GM18507 (cell line): ENCODE measurements at regions not wholly inside any gene's neighbourhood (a gene's known extent, or its start where the extent isn't known, plus 50 kb on each side); places are given as distances from the start of the nearest gene placed in this dataset.
"Not testable (repeated sequence)": the region's sequence is repeated elsewhere in the genome, so short reads cannot be mapped to it uniquely, and the experiment has no call there.

Experiments used
- DNase-seq: peaks from one replicate; pipeline ENCODE4 v3.0.0; 2011; ENCODE audit warnings: low read depth; ENCODE audit not compliant: insufficient read length; ENCODE audit errors: extremely low spot score
- FAIRE-seq: peaks from 2 replicates; lab custom pipeline; 2011; peaks lifted over from hg19 to GRCh38; lab: Jason Lieb, UNC

- no peak for DNase-seq
Measured at GRCh38 chr1:88466011-88466410, 218.1 kb upstream of the PKN2 start.

GRCh38 chr1:88466899-88467580, 217.0 kb upstream of the PKN2 start:
- no peak for FAIRE-seq

More at GRCh38 chr1:88466011-88466410, 218.1 kb upstream of the PKN2 start:
- no peak for FAIRE-seq

GRCh38 chr1:88472298-88472697, 211.8 kb upstream of the PKN2 start:
- DNase-seq (no peak), FAIRE-seq (no peak)

More at GRCh38 chr1:88466899-88467580, 217.0 kb upstream of the PKN2 start:
- no peak for DNase-seq

- FAIRE-seq, result no peak
- DNase-seq, result no peak
Measured at GRCh38 chr1:88472714-88473113, 211.4 kb upstream of the PKN2 start.

GRCh38 chr1:88474555-88475304, 209.3 kb upstream of the PKN2 start:
- DNase-seq (no peak), FAIRE-seq (no peak)

- no peak for DNase-seq
- FAIRE-seq, result no peak
Measured at GRCh38 chr1:88484881-88485280, 199.2 kb upstream of the PKN2 start.

- DNase-seq (no peak), FAIRE-seq (no peak)
Measured at GRCh38 chr1:88488237-88488636, 195.8 kb upstream of the PKN2 start.

- FAIRE-seq, result no peak
- DNase-seq, result no peak
Measured at GRCh38 chr1:88490676-88491075, 193.4 kb upstream of the PKN2 start.

- FAIRE-seq (no peak), DNase-seq (no peak)
Measured at GRCh38 chr1:88499671-88500070, 184.4 kb upstream of the PKN2 start.

- DNase-seq, result no peak
Measured at GRCh38 chr1:88502886-88503285, 181.2 kb upstream of the PKN2 start.

GRCh38 chr1:88503646-88504045, 180.4 kb upstream of the PKN2 start:
- DNase-seq (no peak), FAIRE-seq (no peak)

More at GRCh38 chr1:88502886-88503285, 181.2 kb upstream of the PKN2 start:
- FAIRE-seq, result no peak

GRCh38 chr1:88504601-88505000, 179.5 kb upstream of the PKN2 start:
- DNase-seq (no peak), FAIRE-seq (no peak)

GRCh38 chr1:88509379-88509778, 174.7 kb upstream of the PKN2 start:
- FAIRE-seq, result no peak
- DNase-seq, result no peak

- FAIRE-seq, result no peak
- DNase-seq, result no peak
Measured at GRCh38 chr1:88514544-88515060, 169.5 kb upstream of the PKN2 start.

GRCh38 chr1:88517499-88517898, 166.6 kb upstream of the PKN2 start:
- not testable (repeated sequence) for DNase-seq, FAIRE-seq

- no peak for FAIRE-seq
- DNase-seq, result no peak
Measured at GRCh38 chr1:88519156-88519555, 164.9 kb upstream of the PKN2 start.

GRCh38 chr1:88523854-88524528, 160.1 kb upstream of the PKN2 start:
- no peak for FAIRE-seq

GRCh38 chr1:88526456-88526855, 157.6 kb upstream of the PKN2 start:
- no peak for FAIRE-seq
- DNase-seq, result no peak

More at GRCh38 chr1:88523854-88524528, 160.1 kb upstream of the PKN2 start:
- no peak for DNase-seq

- FAIRE-seq, result no peak
- no peak for DNase-seq
Measured at GRCh38 chr1:88528792-88529191, 155.3 kb upstream of the PKN2 start.

- no peak for DNase-seq
- FAIRE-seq, result no peak
Measured at GRCh38 chr1:88529581-88529980, 154.5 kb upstream of the PKN2 start.
